GM06990 (cell line): ENCODE measurements at regions not wholly inside any gene's neighbourhood (a gene's known extent, or its start where the extent isn't known, plus 50 kb on each side); places are given as distances from the start of the nearest gene placed in this dataset.

Experiments
- DNase-seq: peaks from one replicate; pipeline ENCODE4 v3.0.0-alpha.2; 2011; ENCODE audit not compliant: insufficient read length; ENCODE audit errors: extremely low read depth
- H3K27me3 ChIP-seq: replicated peaks from 2 replicates; pipeline ENCODE4 v1.6.0; 2011; ENCODE audit warnings: low read length; ENCODE audit not compliant: control insufficient read depth, insufficient read depth
- H3K36me3 ChIP-seq: 2 replicates; pipeline ENCODE4 v1.5.1; 2011; ENCODE audit warnings: low read length; ENCODE audit not compliant: control insufficient read depth, insufficient read depth
- H3K4me3 ChIP-seq: replicated peaks from 2 replicates; pipeline ENCODE4 v1.5.1; 2011; ENCODE audit warnings: low read depth, mild to moderate bottlenecking, control low read depth, low read length
- CTCF ChIP-seq: IDR thresholded peaks from 2 replicates; pipeline ENCODE4 v1.5.1; 2011; ENCODE audit warnings: low read length, control low read depth, mild to moderate bottlenecking, inconsistent platforms; ENCODE audit not compliant: insufficient read depth, poor library complexity, severe bottlenecking

DNA sequence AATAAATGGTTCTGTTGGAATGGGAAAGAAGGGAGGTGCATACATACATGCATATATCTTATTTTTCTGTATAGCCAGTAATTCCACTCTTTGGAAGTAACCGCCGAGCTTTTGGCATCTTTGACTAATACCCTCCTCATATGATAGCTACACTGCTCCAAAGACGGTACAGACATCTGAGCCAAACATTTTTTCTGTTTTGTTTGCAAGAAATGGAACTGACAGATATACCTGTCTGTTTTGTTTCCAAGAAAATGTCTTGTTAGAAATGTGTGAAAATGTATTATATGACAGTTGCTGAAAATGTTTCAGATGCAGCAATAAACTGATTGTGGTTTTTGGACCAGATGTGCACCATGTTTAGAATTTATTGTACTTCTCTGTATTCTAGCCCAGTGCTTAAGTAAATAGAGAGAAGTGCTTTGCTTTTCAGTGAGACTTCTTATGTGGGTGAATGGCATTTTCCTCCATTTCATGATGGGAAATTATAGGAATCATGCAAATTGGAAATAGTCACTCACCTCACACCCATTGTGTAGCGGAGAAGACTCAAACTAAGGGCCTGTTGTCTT lies 396.9 kb downstream of the KCNRG start:
- Histone ChIP-seq H3K27me3 (no peaks in the 10 kb centered on the region; the same call in none of the 2 replicates), H3K4me3 (no peak overlapping the region), H3K36me3 (no peaks in the 10 kb centered on the region)
- no peak for TF ChIP-seq CTCF
- no peak for DNase-seq

- no peaks in the 10 kb centered on the region; the same call in none of the 2 replicates for H3K27me3 ChIP-seq
- TF ChIP-seq CTCF, result no peak
- H3K4me3 ChIP-seq, result no peak overlapping the region
- no peak for DNase-seq
- no peaks in the 10 kb centered on the region for H3K36me3 ChIP-seq
These were observed 399.4 kb downstream of the KCNRG start for GRCh38 chr13:50414640-50415039.

- no peak for TF ChIP-seq CTCF
- no peaks in the 10 kb centered on the region; the same call in none of the 2 replicates for H3K27me3 ChIP-seq
- H3K36me3 ChIP-seq, result no peaks in the 10 kb centered on the region
- H3K4me3 ChIP-seq, result no peak overlapping the region
- no peak for DNase-seq
These were observed 400.2 kb downstream of the KCNRG start for GRCh38 chr13:50415428-50415827.

- Histone ChIP-seq H3K27me3 (no peaks in the 10 kb centered on the region; the same call in 1 of the 2 replicates), H3K4me3 (no peak overlapping the region), H3K36me3 (no peaks in the 10 kb centered on the region)
- no peak for TF ChIP-seq CTCF
- no peak for DNase-seq
These were observed 402.4 kb downstream of the KCNRG start for GRCh38 chr13:50417597-50417996.

DNA sequence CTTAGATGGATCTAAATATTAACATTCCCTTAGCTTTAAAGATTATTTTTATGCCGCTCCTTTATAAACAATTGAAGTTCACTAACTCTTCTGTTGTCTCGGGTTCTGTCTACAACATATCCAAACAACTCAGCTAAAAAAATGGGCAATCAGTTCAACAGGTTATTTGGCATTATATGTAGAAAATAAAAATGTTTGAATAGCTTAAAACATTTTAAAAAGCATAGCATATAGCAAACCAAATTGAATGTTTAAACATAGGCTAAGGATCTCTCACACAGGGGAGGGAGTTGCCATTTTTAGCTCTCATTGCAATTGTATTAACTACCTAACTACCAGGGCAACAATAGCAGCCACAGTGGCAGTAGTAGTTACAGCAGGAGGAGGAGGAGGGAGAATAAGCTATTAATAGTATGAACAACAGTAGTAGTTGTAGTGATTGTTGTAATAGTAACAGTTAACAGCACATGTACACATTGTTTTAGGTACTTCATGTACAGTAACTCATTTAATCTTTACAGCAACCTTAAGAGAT lies 404.2 kb downstream of the KCNRG start:
- H3K27me3 ChIP-seq, result no peaks in the 10 kb centered on the region; the same call in 1 of the 2 replicates
- no peak overlapping the region for H3K4me3 ChIP-seq
- no peak for TF ChIP-seq CTCF
- DNase-seq, result no peak
- no peaks in the 10 kb centered on the region for H3K36me3 ChIP-seq
